OCI-LY7 (cell line): ENCODE measurements at regions not wholly inside any gene's neighbourhood (a gene's known extent, or its start where the extent isn't known, plus 50 kb on each side); places are given as distances from the start of the nearest gene placed in this dataset.

Experiments
- EZH2phosphoT487 ChIP-seq: fragments of 200-600 bp; sonication (generic); IDR thresholded peaks from 2 replicates; pipeline ENCODE4 v1.6.1; 2018; ENCODE audit warnings: low read depth, borderline replicate concordance, mild to moderate bottlenecking, mixed run types, antibody characterized with exemption, low read length, moderate library complexity, mixed read lengths
- TF ChIP-seq, protein P1 (sequence below): fragments of 200-600 bp; sonication (generic); conservative IDR thresholded peaks from 2 replicates; pipeline ENCODE4 v1.5.1; 2014; ENCODE audit warnings: mild to moderate bottlenecking, antibody characterized with exemption, low read length, moderate library complexity, mixed read lengths

GRCh38 chr17:77282524-77283515 lies 142.1 kb downstream of the SEC14L1 start:
- TF ChIP-seq, protein P1, sequence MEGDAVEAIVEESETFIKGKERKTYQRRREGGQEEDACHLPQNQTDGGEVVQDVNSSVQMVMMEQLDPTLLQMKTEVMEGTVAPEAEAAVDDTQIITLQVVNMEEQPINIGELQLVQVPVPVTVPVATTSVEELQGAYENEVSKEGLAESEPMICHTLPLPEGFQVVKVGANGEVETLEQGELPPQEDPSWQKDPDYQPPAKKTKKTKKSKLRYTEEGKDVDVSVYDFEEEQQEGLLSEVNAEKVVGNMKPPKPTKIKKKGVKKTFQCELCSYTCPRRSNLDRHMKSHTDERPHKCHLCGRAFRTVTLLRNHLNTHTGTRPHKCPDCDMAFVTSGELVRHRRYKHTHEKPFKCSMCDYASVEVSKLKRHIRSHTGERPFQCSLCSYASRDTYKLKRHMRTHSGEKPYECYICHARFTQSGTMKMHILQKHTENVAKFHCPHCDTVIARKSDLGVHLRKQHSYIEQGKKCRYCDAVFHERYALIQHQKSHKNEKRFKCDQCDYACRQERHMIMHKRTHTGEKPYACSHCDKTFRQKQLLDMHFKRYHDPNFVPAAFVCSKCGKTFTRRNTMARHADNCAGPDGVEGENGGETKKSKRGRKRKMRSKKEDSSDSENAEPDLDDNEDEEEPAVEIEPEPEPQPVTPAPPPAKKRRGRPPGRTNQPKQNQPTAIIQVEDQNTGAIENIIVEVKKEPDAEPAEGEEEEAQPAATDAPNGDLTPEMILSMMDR = no peak
- TF ChIP-seq EZH2phosphoT487 = no peak
